Ishikawa (cell line): ENCODE measurements at regions not wholly inside any gene's neighbourhood (a gene's known extent, or its start where the extent isn't known, plus 50 kb on each side); places are given as distances from the start of the nearest gene placed in this dataset.

ENCODE experiments used
- CEBPB ChIP-seq: IDR thresholded peaks from 2 replicates; pipeline ENCODE4 v1.6.1; 2012
- CREB1 ChIP-seq: IDR thresholded peaks from 2 replicates; pipeline ENCODE4 v1.6.1; 2012; ENCODE audit warnings: low read depth
- EGR1 ChIP-seq: IDR thresholded peaks from 2 replicates; pipeline ENCODE4 v1.6.1; 2012
- EP300 ChIP-seq: IDR thresholded peaks from 2 replicates; pipeline ENCODE4 v1.6.1; 2012; ENCODE audit warnings: borderline replicate concordance
- FOXM1 ChIP-seq: IDR thresholded peaks from 2 replicates; pipeline ENCODE4 v1.6.1; 2012; ENCODE audit warnings: low read depth, borderline replicate concordance
- NFIC ChIP-seq: IDR thresholded peaks from 2 replicates; pipeline ENCODE4 v1.6.1; 2012
- RAD21 ChIP-seq: IDR thresholded peaks from 2 replicates; pipeline ENCODE4 v1.6.1; 2012; ENCODE audit warnings: low read depth
- TAF1 ChIP-seq: IDR thresholded peaks from 2 replicates; pipeline ENCODE4 v1.6.1; 2012; ENCODE audit warnings: low read depth, mild to moderate bottlenecking
- TCF12 ChIP-seq: IDR thresholded peaks from 2 replicates; pipeline ENCODE4 v1.6.1; 2012; ENCODE audit warnings: low read depth
- TEAD4 ChIP-seq: IDR thresholded peaks from 2 replicates; pipeline ENCODE4 v1.6.1; 2012
- YY1 ChIP-seq: IDR thresholded peaks from 2 replicates; pipeline ENCODE4 v1.6.1; 2012; ENCODE audit warnings: low read depth
- ZBTB7A ChIP-seq: IDR thresholded peaks from 2 replicates; pipeline ENCODE4 v1.6.1; 2012; ENCODE audit warnings: low read depth
- TF ChIP-seq, protein P1 (sequence below): IDR thresholded peaks from 2 replicates; pipeline ENCODE4 v1.6.1; 2012; ENCODE audit warnings: low read depth, mild to moderate bottlenecking
- TF ChIP-seq, protein P2 (sequence below): IDR thresholded peaks from 2 replicates; pipeline ENCODE4 v1.6.1; 2012
- TF ChIP-seq, protein P3 (sequence below): IDR thresholded peaks from 2 replicates; pipeline ENCODE4 v1.6.1; 2012

DNA sequence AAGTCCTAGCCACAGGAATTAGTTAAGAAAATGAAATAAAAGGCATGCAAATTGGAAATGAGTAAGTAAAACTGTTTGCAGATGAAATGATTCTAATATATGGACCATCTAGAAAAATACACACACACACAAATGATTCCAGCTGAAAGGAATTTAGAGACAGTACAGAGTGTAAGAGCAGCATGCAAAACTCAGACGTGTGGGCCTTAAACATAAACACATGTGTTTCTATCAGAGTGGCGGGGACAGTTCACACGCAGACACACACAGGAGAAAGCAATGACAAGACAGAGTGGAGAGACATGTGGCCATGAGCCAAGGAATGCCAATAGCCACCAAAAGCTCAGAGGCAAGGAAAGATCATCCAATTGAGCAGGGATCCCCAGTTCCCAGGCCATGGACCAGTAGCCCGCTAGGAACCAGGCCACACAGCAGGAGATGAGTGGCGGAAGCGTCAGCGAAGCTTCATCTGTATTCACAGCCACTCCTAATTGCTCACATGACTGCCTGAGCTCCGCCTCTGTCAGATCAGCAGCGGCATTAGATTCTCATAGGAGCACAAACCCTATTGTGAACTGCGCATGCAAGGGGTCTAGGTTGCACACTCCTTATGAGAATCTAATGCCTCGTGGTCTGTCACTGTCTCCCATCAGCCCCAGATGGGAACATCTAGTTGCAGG, 155.4 kb downstream of the ARL4C start:
- TF ChIP-seq CEBPB (no peak), EGR1 (no peak), TAF1 (no peak), TCF12 (no peak), RAD21 (no peak), TEAD4 (no peak), ZBTB7A (no peak), CREB1 (no peak), YY1 (no peak), EP300 (no peak), NFIC (no peak), FOXM1 (no peak)
- TF ChIP-seq, protein P1, sequence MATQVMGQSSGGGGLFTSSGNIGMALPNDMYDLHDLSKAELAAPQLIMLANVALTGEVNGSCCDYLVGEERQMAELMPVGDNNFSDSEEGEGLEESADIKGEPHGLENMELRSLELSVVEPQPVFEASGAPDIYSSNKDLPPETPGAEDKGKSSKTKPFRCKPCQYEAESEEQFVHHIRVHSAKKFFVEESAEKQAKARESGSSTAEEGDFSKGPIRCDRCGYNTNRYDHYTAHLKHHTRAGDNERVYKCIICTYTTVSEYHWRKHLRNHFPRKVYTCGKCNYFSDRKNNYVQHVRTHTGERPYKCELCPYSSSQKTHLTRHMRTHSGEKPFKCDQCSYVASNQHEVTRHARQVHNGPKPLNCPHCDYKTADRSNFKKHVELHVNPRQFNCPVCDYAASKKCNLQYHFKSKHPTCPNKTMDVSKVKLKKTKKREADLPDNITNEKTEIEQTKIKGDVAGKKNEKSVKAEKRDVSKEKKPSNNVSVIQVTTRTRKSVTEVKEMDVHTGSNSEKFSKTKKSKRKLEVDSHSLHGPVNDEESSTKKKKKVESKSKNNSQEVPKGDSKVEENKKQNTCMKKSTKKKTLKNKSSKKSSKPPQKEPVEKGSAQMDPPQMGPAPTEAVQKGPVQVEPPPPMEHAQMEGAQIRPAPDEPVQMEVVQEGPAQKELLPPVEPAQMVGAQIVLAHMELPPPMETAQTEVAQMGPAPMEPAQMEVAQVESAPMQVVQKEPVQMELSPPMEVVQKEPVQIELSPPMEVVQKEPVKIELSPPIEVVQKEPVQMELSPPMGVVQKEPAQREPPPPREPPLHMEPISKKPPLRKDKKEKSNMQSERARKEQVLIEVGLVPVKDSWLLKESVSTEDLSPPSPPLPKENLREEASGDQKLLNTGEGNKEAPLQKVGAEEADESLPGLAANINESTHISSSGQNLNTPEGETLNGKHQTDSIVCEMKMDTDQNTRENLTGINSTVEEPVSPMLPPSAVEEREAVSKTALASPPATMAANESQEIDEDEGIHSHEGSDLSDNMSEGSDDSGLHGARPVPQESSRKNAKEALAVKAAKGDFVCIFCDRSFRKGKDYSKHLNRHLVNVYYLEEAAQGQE = no peak
- TF ChIP-seq, protein P2, sequence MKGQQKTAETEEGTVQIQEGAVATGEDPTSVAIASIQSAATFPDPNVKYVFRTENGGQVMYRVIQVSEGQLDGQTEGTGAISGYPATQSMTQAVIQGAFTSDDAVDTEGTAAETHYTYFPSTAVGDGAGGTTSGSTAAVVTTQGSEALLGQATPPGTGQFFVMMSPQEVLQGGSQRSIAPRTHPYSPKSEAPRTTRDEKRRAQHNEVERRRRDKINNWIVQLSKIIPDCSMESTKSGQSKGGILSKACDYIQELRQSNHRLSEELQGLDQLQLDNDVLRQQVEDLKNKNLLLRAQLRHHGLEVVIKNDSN = no peak
- TF ChIP-seq, protein P3, sequence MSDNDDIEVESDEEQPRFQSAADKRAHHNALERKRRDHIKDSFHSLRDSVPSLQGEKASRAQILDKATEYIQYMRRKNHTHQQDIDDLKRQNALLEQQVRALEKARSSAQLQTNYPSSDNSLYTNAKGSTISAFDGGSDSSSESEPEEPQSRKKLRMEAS = no peak

DNA sequence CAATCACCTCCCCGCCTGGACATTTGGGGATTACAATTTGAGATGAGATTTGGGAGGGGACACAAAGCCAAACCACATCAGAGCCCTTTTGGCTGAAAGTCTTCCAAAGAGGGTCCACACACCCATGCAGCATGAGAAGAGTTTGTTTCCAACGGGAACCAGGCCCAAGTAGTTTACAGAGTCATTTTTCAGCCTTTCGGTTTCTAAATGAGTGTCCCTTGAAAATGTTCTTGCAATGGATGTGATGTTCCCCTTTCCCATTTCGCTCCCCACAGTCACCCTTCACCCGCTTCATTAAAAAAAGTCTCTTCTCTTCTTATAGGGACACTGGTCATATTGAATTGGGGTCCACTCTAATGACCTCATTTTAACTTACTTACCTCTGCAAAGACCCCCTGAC, 157.4 kb downstream of the ARL4C start:
- TF ChIP-seq ZBTB7A (no peak), TAF1 (no peak), TEAD4 (no peak), RAD21 (no peak), CREB1 (no peak), YY1 (no peak), EP300 (no peak), TCF12 (no peak), FOXM1 (no peak)
- TF ChIP-seq, protein P3 = no peak

DNA sequence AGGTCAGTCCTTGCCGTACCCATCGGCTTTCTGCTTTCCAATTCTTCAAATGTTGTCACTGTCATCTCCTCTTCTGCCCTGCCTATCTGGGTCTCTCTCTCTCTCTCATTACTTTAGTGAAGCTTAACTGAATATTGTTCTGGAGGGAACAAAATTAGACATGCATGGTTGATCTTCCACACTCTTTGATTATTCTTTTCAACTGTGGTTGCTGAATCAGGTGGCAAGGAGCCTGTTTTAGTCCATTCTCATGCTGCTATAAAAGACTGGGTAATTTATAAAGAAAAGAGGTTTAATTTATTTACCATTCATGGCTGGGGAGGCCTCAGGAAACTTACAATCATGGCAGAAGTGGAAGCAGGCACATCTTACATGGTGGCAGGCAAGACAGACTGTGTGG, 157.9 kb downstream of the ARL4C start:
- TF ChIP-seq ZBTB7A = no peak
- TF ChIP-seq, protein P1 = no peak
- no peak for TF ChIP-seq CEBPB
- no peak for TF ChIP-seq NFIC
- no peak for TF ChIP-seq EGR1
- TF ChIP-seq RAD21 = no peak
- no peak for TF ChIP-seq CREB1

DNA sequence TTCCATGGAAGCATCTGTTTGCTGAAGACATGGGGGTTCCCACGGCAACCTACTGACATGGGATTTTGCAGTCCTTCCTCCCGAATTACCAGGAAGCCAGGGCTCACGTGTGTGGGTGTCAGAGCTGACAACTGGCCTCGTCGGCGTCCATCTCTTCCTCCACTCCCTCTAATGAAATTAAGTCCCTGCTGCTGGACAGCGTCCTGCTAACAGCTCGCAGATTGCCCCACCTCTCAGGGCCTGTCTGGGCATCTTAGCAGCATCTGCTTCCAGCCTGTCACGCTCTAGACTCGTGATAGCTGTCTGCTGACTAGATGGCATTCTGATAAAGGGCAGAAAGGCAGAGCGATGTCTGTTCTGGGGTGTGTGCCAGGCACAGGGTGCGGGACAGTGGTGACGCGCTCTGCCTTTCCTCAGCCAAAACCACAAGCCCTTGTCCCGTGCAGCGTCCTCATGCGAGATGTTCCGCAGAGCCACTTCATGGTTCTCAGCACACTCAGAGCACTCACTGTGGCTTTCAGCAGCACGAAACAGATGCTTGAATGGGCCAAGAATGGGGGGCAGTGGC, 161.1 kb downstream of the ARL4C start:
- TF ChIP-seq CREB1 (no peak), TAF1 (no peak), TCF12 (no peak), EP300 (no peak), FOXM1 (no peak)
- TF ChIP-seq, protein P3 = no peak
- TF ChIP-seq, protein P1 = peak; percentile 75

DNA sequence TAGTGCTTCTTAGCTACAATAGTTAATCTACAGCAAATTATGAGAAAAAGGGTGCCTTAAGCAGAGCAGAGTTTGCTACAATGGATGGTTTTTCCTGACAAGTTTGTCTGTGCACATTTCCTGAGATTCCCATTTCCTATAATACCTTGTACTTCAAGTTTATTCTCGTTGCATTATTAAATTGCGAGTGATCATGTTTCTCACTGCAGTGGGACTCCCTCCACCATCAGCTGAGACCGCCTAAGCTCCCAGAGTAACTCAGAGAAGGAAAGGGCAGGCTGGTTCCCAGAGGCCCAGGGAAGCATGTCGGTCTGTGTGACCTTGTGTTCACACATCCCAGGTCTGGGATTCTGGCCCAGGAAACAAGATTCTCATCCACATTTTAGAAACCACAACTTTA, 162.1 kb downstream of the ARL4C start:
- TF ChIP-seq TEAD4 (no peak), YY1 (no peak), NFIC (no peak), TAF1 (no peak), ZBTB7A (no peak), CREB1 (no peak), TCF12 (no peak), RAD21 (no peak), CEBPB (no peak)
- TF ChIP-seq, protein P3 = no peak
- TF ChIP-seq, protein P1 = no peak
